ENCODE measurements at regions not wholly inside any gene's neighbourhood (a gene's known extent, or its start where the extent isn't known, plus 50 kb on each side); places are given as distances from the start of the nearest gene placed in this dataset.

GRCh38 chr4:28755081-28755480 is 1894.4 kb downstream of the STIM2 start:
- TF ChIP-seq CTCF (IDR thresholded peaks at IDR 0.05), result no peak
- no peak for TF ChIP-seq POLR2A (IDR thresholded peaks at IDR 0.05)

Measured in heart left ventricle (tissue), 13 donors.